Astrocyte of the spinal cord (primary cell): ENCODE measurements at regions not wholly inside any gene's neighbourhood (a gene's known extent, or its start where the extent isn't known, plus 50 kb on each side); places are given as distances from the start of the nearest gene placed in this dataset.

Experiments used
- DNase-seq: peaks from one replicate; pipeline ENCODE4 v3.0.0; 2011; ENCODE audit warnings: low read depth, low spot score
- H3K4me3 ChIP-seq: 2 replicates; pipeline ENCODE4 v1.5.1; 2011; ENCODE audit warnings: low read depth, mild to moderate bottlenecking, low read length, moderate library complexity
- in situ Hi-C: cut with HindIII; loops from 2 replicates; pipeline ENCODE4 v1.10.0; 2017; ENCODE audit warnings: low sequenced_read_pairs
- TF ChIP-seq, protein P1 (sequence below): IDR thresholded peaks from 2 replicates; pipeline ENCODE4 v1.5.1; 2012; ENCODE audit warnings: low read depth, mild to moderate bottlenecking, low read length, inconsistent platforms

DNA sequence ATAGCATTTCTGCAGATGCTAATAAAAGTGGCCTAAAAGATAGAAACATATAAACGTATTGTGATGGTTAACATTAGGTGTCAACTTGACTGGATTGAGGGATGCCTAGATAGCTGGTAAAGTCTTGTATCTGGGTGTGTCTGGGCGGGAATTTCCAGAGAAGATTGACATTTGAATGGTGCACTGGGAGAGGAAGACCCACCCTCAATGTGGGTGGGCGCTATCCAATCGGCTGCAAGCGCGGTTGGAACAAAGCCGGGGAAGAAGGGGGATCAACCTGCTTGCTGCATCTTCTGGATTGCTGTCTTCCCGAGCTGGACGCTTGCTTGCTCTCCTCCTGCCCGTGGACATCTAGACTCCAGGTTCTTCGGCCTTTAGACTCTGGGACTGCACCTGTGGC lies 114.0 kb upstream of the ZNF644 start:
- DNase-seq, result no peak
- no peak overlapping the region for H3K4me3 ChIP-seq
- TF ChIP-seq, protein P1, sequence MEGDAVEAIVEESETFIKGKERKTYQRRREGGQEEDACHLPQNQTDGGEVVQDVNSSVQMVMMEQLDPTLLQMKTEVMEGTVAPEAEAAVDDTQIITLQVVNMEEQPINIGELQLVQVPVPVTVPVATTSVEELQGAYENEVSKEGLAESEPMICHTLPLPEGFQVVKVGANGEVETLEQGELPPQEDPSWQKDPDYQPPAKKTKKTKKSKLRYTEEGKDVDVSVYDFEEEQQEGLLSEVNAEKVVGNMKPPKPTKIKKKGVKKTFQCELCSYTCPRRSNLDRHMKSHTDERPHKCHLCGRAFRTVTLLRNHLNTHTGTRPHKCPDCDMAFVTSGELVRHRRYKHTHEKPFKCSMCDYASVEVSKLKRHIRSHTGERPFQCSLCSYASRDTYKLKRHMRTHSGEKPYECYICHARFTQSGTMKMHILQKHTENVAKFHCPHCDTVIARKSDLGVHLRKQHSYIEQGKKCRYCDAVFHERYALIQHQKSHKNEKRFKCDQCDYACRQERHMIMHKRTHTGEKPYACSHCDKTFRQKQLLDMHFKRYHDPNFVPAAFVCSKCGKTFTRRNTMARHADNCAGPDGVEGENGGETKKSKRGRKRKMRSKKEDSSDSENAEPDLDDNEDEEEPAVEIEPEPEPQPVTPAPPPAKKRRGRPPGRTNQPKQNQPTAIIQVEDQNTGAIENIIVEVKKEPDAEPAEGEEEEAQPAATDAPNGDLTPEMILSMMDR, result no peak
- in situ Hi-C loops, result no loop called here

DNA sequence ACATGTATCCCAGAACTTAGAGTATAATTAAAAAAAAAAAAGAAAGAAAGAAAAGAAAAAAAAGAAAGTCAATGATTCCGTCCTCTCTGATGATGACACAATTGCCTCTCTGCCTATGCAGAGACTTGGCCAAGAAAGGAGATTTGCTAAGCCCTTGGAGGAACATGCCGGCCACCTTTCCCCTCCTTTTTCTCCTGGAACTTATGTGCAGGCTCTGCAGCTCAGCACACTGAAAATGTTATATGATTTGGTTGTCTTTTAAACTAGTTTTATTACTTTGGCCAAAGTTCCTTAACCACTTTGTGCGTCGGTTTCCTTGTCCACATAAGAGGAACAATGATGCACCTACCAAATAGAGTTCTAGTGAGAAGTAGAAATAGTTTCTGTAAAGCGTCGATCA lies 111.4 kb upstream of the ZNF644 start:
- no peak for DNase-seq
- no peak overlapping the region for H3K4me3 ChIP-seq
- TF ChIP-seq, protein P1, result no peak
- in situ Hi-C loops, result no loop called here

DNA sequence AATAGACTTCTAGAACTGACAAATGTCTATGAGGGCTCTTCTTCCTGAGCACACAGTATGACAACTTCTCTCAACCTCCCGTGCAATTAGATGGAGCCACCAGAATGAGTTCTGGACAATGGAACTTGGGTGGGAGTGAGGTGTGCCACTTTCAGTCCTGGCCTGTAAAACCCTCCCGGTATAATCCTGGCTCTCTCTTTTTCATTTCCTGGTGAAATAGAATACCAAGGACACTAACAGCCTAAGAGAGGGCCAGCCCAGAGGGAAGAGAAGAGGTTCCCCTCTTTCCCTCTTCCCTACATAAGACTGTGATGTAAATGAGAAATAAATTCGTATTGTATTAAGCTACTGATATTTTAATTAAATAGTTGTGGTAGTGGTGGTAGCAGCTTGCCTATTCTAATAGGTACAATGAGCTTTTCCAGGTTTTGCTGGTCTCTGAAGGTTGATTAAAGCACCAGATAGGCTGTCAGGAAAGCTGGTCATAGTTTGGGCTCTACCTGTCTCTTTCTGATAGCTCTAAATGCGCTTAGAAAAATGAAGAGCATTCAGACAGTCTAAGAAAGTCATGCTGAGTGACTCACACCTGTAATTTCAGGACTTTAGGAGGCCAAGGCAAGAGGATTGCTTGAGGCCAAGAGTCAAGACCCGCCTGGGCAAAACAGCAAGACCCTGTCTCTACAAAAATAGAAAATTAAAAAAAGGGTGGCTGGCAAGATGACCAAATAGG lies 108.6 kb upstream of the ZNF644 start:
- no peak overlapping the region for H3K4me3 ChIP-seq
- in situ Hi-C loops, result no loop called here
- TF ChIP-seq, protein P1, result no peak
- no peak for DNase-seq

DNA sequence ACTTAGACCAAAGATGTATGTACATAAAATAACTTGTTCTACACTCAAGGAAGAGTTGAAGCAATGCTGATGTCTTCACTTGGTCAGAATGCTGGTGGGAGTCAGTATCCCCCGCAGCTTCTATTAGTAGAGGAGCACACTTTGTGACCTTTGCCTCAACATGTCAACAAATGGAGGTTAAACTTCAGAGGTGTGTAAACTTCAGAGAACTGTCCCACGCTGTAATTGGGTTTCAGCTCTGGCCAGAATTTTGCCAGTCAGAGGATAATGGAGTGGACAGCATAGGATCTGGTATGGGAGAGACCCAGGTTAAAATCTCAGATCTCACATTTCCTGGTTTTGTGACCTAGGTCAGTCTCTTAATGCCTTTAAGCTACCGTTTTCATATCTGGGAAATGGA lies 107.6 kb upstream of the ZNF644 start:
- TF ChIP-seq, protein P1, result no peak
- H3K4me3 ChIP-seq, result no peak overlapping the region
- in situ Hi-C loops, result no loop called here
- no peak for DNase-seq

DNA sequence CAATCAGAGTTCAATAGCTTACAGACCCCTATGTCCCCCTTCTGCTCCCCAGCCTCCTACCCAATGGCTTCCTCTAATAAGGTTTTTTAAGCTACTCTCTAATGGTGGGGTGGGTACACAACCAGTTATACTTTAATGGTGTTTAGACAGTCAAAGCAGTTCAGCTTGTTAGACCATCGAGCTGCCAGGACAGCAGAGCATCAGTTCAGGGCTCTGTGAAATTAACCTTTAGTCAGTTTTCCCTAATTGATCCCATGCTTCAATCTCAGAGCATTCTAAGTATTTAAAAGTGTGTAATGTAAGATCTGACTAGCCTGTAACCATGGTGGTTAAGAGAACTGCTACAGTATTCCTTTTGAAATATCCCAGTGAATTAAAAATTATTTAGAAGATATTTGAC lies 107.2 kb upstream of the ZNF644 start:
- TF ChIP-seq, protein P1, result no peak
- no peak for DNase-seq
- no peak overlapping the region for H3K4me3 ChIP-seq
- in situ Hi-C loops, result no loop called here

DNA sequence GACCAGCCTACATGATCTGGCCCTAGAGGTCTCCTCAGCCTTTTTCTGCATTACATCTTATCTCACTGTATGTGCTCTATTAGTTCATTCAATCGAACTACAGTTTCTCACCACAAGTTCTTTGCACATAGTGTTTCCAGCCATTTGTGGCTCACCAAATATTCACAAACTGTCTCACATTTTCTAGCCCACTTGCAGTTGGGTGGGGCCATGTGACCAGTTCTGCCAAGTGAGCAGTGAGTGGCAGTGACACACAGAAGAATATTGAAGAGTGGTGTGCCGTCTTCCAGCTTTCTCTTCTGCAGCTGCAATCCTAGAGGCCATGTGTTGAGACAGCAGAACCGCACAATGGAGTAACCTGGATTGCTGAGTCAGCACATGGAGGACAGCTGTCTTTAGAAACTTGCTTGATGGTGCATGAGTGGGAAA lies 103.2 kb upstream of the ZNF644 start:
- in situ Hi-C loops, result no loop called here
- DNase-seq, result no peak
- TF ChIP-seq, protein P1, result no peak
- H3K4me3 ChIP-seq, result no peak overlapping the region
